Common myeloid progenitor, CD34-positive (primary cell): ENCODE measurements at regions not wholly inside any gene's neighbourhood (a gene's known extent, or its start where the extent isn't known, plus 50 kb on each side); places are given as distances from the start of the nearest gene placed in this dataset.
A peak's percentile ranks its signal among the peaks of the same experiment; 100 is the strongest.

Source experiments
- CTCF ChIA-PET: fragments of 350-600 bp; sonication (Branson Sonifier 250); formaldehyde crosslinking; loops from one replicate; lab custom pipeline; 2021; ENCODE audit warnings: antibody characterized with exemption; lab: Charles Lee
- POLR2A ChIA-PET: fragments of 350-600 bp; sonication (Branson Sonifier 250); formaldehyde crosslinking; loops from one replicate; lab custom pipeline; 2021; ENCODE audit warnings: antibody characterized with exemption; lab: Charles Lee
- DNase-seq, 3 donors: peaks; one replicate each; pipeline versions ENCODE4 v3.0.0 to v3.0.0-alpha.2; 2013
- H3K27ac ChIP-seq, 2 experiments: 1 replicate in 1 of 2; 2 replicates in 1 of 2; pipeline ENCODE4 v1.7.0; 2013; ENCODE audit warnings: inconsistent platforms in 2 of 2, low read length in 2 of 2, mild to moderate bottlenecking in 2 of 2, low read depth in 1 of 2, moderate library complexity in 1 of 2; ENCODE audit not compliant: severe bottlenecking in 2 of 2, insufficient read depth in 1 of 2, poor library complexity in 1 of 2
- H3K27me3 ChIP-seq, 5 experiments: replicated peaks in 2 of 5; 1 replicate in 3 of 5; 2 replicates in 2 of 5; pipeline versions ENCODE4 v1.6.1 to v1.7.0; 2013; ENCODE audit warnings: low read length in 4 of 5, mild to moderate bottlenecking in 2 of 5, moderate library complexity in 2 of 5, inconsistent platforms in 1 of 5; ENCODE audit not compliant: insufficient read depth in 5 of 5, control insufficient read depth in 4 of 5
- H3K36me3 ChIP-seq, 4 experiments: 1 replicate in 2 of 4; 2 replicates in 2 of 4; pipeline versions ENCODE4 v1.6.1 to v1.7.0; 2013; ENCODE audit warnings: low read length in 3 of 4, control low read depth in 1 of 4, mild to moderate bottlenecking in 1 of 4; ENCODE audit not compliant: control insufficient read depth in 4 of 4, insufficient read depth in 4 of 4
- H3K4me1 ChIP-seq, 4 experiments: 1 replicate in 3 of 4; 2 replicates in 1 of 4; pipeline versions ENCODE4 v1.6.1 to v1.7.1; 2013; ENCODE audit warnings: low read length in 3 of 4, mild to moderate bottlenecking in 3 of 4, control low read depth in 1 of 4, inconsistent platforms in 1 of 4, moderate library complexity in 1 of 4; ENCODE audit not compliant: control insufficient read depth in 4 of 4, insufficient read depth in 4 of 4; ENCODE audit errors: control extremely low read depth in 1 of 4
- H3K4me3 ChIP-seq, 7 experiments: 1 replicate in 4 of 7; 2 replicates in 3 of 7; pipeline versions ENCODE4 v1.5.1 to v1.7.0; 2013; ENCODE audit warnings: mild to moderate bottlenecking in 7 of 7, low read length in 6 of 7, moderate library complexity in 6 of 7, inconsistent platforms in 2 of 7, low read depth in 2 of 7, control low read depth in 1 of 7; ENCODE audit not compliant: insufficient read depth in 4 of 7, control insufficient read depth in 1 of 7; ENCODE audit errors: extremely low read depth in 1 of 7
- H3K9me3 ChIP-seq, 5 experiments: 1 replicate in 4 of 5; 2 replicates in 1 of 5; pipeline versions ENCODE4 v1.6.1 to v1.7.1; 2013; ENCODE audit warnings: low read length in 4 of 5, mild to moderate bottlenecking in 2 of 5, inconsistent platforms in 1 of 5, low read depth in 1 of 5, moderate library complexity in 1 of 5; ENCODE audit not compliant: control insufficient read depth in 4 of 5, insufficient read depth in 2 of 5; ENCODE audit errors: control extremely low read depth in 1 of 5
- WGBS: methylation state at CpG from one replicate; pipeline ENCODE4 v1.1.5; 2013; ENCODE audit not compliant: insufficient coverage; 5-methylcytosine and 5-hydroxymethylcytosine counted together

DNA sequence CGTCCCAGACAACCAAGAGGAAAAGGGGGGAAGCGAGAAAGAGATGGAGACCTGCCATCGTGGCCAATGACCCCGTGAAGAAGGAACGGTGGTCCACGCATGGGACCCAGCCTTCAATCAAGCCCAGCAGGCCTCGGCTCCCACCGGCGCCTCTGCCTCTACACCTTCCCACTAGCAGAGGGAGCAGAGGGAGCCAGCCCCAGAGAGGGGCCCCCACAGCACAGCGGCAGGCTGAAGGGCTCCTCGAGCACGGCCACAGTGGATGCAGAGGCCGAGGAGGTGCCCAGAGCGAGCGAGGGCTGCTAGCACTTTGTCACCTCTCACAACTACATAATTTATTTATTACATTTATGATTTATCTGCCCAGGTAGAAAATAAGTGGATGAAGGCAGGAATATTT, 68.4 kb upstream of the TOPAZ1 start:
- H3K36me3 ChIP-seq, result no peaks in the 10 kb centered on the region
- no peaks in the 10 kb centered on the region for H3K4me1 ChIP-seq
- H3K27me3 ChIP-seq, result peaks cover 0 to 1% (median 0%) of the 10 kb centered on the region in 5 experiments
- 74% methylated on average over 8 of the region's 15 CpGs for WGBS
- CTCF ChIA-PET, result no interaction called here
- H3K4me3 ChIP-seq, result no peak overlapping the region
- POLR2A ChIA-PET, result no interaction called here
- peaks cover 0 to 3% (median 2%) of the 10 kb centered on the region in 5 experiments for H3K9me3 ChIP-seq
- H3K27ac ChIP-seq, result no peak overlapping the region
- DNase-seq, result no peak

DNA sequence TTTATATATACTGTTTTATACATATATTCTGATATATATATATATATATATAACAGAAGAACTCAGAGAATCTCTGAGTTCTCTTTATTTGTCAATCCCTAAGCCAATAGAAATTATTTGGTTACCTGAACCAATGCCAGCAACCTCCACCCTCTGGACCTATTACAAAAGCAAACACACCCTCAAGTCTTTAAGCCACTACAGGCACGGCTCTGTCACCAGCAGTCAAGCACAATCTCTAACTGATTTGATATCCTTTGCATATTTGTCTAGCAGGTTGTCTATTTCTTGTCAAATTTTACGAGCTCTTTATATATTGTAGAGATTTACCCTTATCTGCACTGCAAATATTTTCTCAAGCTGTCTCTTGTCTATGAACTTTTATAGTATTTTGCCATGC, 66.6 kb upstream of the TOPAZ1 start:
- Histone ChIP-seq H3K36me3 (no peaks in the 10 kb centered on the region), H3K9me3 (peaks cover 0 to 3% (median 2%) of the 10 kb centered on the region in 5 experiments), H3K4me1 (no peaks in the 10 kb centered on the region), H3K27me3 (no peaks in the 10 kb centered on the region), H3K4me3 (no peak overlapping the region), H3K27ac (no peak overlapping the region)
- DNase-seq, result no peak
- ChIA-PET POLR2A (no interaction called here), CTCF (no interaction called here)
- no CpG with 5 or more reads among the region's 2 CpGs for WGBS

DNA sequence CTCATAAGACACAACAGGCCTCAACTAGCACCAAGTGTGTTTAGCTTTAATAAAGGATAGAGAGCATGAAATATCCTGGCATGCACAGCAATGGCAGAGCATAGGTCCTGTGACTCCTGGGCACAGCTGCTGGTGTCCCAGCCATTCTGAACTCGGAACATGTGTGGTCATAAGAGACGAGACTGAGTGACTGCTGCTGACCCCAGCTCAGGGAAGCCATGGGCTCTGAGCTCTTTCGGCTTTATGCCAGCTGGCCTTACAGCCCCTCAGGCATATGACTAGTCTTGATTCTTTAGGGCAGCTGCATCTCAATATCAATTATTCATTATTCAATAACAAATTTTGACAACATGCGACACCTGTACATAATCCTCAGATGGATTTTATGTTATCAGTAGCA, 62.4 kb upstream of the TOPAZ1 start:
- Histone ChIP-seq H3K9me3 (peaks cover 0 to 2% (median 0%) of the 10 kb centered on the region in 5 experiments), H3K36me3 (no peaks in the 10 kb centered on the region), H3K27ac (no peak overlapping the region), H3K27me3 (no peaks in the 10 kb centered on the region), H3K4me3 (no peak overlapping the region), H3K4me1 (peaks cover 2 to 10% (median 6%) of the 10 kb centered on the region in 4 experiments)
- ChIA-PET POLR2A (no interaction called here), CTCF (interaction anchor here (2.0 kb wide), 1 partner anchor 8 kb away, joined by 5 read pairs; no protein-coding TSS in a partner anchor)
- DNase-seq, result no peak
- WGBS, result 92% methylated on average over 4 of the region's 4 CpGs

DNA sequence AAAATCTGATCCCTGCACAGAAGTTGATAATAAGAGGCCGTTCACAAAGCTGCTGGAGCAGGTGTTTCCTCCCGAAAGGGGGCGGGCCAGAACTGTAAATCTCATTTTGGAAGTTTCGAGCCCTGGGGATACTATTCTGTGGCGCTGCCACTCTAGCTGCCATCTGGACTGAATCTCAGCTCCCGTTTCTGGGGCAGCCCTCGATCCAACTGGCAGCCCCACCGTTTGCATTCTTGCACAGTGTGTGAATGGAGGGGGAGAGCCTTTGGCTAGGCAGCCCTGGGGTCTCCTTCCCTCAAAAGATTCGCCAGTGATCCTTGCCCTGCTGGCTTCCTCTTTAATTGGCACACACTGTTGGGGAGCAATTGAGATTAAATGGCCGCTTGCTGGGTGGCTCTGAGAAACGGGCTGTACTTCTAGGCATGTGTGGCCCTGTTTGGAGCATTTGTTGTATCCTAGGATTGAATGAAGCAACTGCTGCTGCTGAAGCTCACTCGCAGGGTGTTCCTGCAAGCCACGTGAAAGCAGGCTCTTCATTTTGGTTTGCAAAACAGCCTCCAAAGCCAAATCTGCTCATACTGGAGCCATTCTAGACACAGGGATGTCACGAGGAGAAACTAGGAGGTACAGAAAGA, 57.2 kb upstream of the TOPAZ1 start:
- Histone ChIP-seq H3K4me1 (peaks cover 2 to 16% (median 12%) of the 10 kb centered on the region in 4 experiments), H3K36me3 (no peaks in the 10 kb centered on the region), H3K9me3 (no peaks in the 10 kb centered on the region), H3K27me3 (no peaks in the 10 kb centered on the region), H3K27ac (no peak overlapping the region), H3K4me3 (peak overlapping the region in 2 of 7 experiments; percentile 16 to 46)
- ChIA-PET CTCF (interaction anchor here (0.9 to 3.6 kb wide), 5 partner anchors 14 to 626 kb away, joined by 3 to 32 read pairs (median 4); no protein-coding TSS in a partner anchor), POLR2A (no interaction called here)
- 9% methylated on average over 12 of the region's 14 CpGs for WGBS
- peak; percentile 44 to 92 (median 84) for DNase-seq

DNA sequence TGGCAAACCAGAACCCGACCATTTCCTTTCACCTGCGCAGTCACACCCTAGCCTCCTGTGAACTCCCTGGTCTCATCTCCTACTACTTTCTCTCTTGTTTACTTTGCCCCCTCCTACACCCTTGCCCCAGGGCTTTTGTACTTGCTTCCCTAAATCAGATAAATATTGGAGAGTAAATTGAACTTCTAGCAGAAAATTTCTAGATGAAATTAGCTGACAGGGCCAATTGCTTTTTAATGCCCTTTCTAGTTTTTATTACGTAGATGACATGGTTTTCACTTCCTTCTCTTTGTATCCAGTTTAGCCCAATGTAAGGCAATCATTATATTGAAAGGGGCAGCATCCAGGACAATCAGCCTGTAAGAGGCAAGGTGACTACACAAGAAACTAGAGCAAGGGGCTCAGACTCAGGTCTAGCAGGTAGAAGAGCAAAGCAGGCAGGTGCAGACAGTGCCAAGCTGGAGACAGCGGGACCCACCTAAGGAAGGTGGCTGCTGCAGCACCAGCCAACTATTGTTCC, 56.2 kb upstream of the TOPAZ1 start:
- no peaks in the 10 kb centered on the region for H3K27me3 ChIP-seq
- POLR2A ChIA-PET, result no interaction called here
- no peaks in the 10 kb centered on the region for H3K36me3 ChIP-seq
- H3K9me3 ChIP-seq, result no peaks in the 10 kb centered on the region
- H3K4me3 ChIP-seq, result no peak overlapping the region
- no peak overlapping the region for H3K27ac ChIP-seq
- WGBS, result 75% methylated on average over 4 of the region's 4 CpGs
- DNase-seq, result no peak
- H3K4me1 ChIP-seq, result peaks cover 2 to 16% (median 12%) of the 10 kb centered on the region in 4 experiments
- CTCF ChIA-PET, result interaction anchor here (3.6 kb wide), 1 partner anchor 13 kb away, joined by 32 read pairs; no protein-coding TSS in a partner anchor

DNA sequence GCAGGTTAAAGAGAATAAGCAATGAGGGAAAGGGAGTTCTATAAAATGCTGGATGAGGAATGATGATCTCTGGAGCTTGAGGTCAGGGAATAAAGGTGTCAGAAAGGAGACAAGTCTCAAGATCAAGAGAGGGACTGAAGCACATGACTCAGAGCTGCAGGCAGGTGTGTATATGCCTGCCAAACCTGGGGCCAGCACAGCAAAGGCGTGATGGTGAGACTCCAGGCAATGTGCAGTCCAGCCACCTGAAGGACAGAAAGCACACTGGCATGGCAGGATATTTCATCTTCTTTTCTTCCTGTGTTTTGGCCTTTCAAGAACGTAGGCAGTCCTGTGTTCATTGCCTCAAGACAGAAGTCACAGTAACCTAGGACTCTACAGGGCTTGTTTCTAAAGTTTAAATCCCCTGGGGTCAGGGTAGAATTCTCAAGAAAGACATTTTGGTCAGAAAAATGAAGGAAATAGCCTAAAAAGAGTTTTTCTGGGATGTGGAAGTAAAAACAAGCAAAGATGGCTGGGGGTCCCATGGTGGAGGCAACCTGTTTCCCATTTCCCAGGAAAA, 55.5 kb upstream of the TOPAZ1 start:
- CTCF ChIA-PET, result interaction anchor here (1.7 kb wide), 1 partner anchor 8 kb away, joined by 5 read pairs; no protein-coding TSS in a partner anchor
- POLR2A ChIA-PET, result no interaction called here
- H3K27me3 ChIP-seq, result no peaks in the 10 kb centered on the region

DNA sequence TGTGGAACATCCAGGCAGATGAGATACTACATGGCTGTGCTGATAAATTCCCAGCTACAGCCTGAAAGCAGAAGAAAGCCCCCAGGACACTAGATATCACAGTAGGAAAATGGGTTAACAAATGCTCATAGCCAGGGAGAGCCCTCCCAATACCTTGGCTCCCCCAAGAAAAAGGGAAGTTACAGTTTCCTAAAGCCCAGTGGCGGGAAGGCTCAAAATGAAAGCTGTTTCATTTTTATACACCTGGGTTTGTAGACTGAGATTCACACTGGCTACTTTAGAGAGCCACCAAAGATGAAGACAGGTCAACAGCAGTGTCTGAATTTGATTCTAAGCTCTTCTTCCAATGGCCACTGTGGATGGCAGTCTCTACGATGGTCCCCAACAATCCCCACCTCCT, 55.0 kb upstream of the TOPAZ1 start:
- Histone ChIP-seq H3K4me1 (peaks cover 2 to 13% (median 11%) of the 10 kb centered on the region in 4 experiments), H3K27ac (no peak overlapping the region), H3K36me3 (no peaks in the 10 kb centered on the region), H3K9me3 (peaks cover 0 to 5% (median 0%) of the 10 kb centered on the region in 5 experiments), H3K4me3 (no peak overlapping the region), H3K27me3 (no peaks in the 10 kb centered on the region)
- peak in 2 of 3 donors; percentile 22 to 35 for DNase-seq
- POLR2A ChIA-PET, result no interaction called here
- 50% methylated on average over 2 of the region's 2 CpGs for WGBS
- CTCF ChIA-PET, result interaction anchor here (0.8 to 1.7 kb wide), 2 partner anchors 8 to 33 kb away, joined by 5 read pairs; no protein-coding TSS in a partner anchor

More for the DNA sequence above, 55.5 kb upstream of the TOPAZ1 start:
- DNase-seq, result no peak
- peaks cover 2 to 16% (median 12%) of the 10 kb centered on the region in 4 experiments for H3K4me1 ChIP-seq
- no peak overlapping the region for H3K27ac ChIP-seq
- H3K4me3 ChIP-seq, result no peak overlapping the region
- H3K9me3 ChIP-seq, result peaks cover 0 to under 1% (median 0%) of the 10 kb centered on the region in 5 experiments
- WGBS, result 89% methylated on average over 2 of the region's 2 CpGs
- no peaks in the 10 kb centered on the region for H3K36me3 ChIP-seq
